Ascending aorta (tissue), 2 donors: ENCODE measurements at regions not wholly inside any gene's neighbourhood (a gene's known extent, or its start where the extent isn't known, plus 50 kb on each side); places are given as distances from the start of the nearest gene placed in this dataset.

Experiments used
- DNase-seq, 2 donors: peaks; one replicate each; pipeline ENCODE4 v3.0.0-alpha.2; 2019; ENCODE audit warnings: low spot score in 2 of 2
- H3K27ac ChIP-seq, 2 donors: fragments of 200-600 bp; sonication (generic); one replicate each; pipeline ENCODE4 v1.5.1; 2016 to 2017; ENCODE audit warnings: mild to moderate bottlenecking in 1 of 2
- H3K27me3 ChIP-seq: fragments of 200-600 bp; sonication (generic); one replicate; pipeline ENCODE4 v1.5.1; 2017
- H3K36me3 ChIP-seq, 2 donors: fragments of 200-600 bp; sonication (generic); one replicate each; pipeline ENCODE4 v1.5.1; 2016
- H3K4me1 ChIP-seq, 2 donors: fragments of 200-600 bp; sonication (generic); one replicate each; pipeline ENCODE4 v1.5.1; 2016 to 2017; ENCODE audit warnings: mild to moderate bottlenecking in 1 of 2
- H3K4me3 ChIP-seq, 2 donors: fragments of 200-600 bp; sonication (generic); one replicate each; pipeline ENCODE4 v1.5.1; 2016 to 2017; ENCODE audit warnings: mild to moderate bottlenecking in 1 of 2
- H3K9me3 ChIP-seq, 2 donors: fragments of 200-600 bp; sonication (generic); one replicate each; pipeline ENCODE4 v1.5.1; 2016
- intact Hi-C: fragments of 100-400 bp; cut with DNase I; formaldehyde crosslinking; loops from one replicate; pipeline ENCODE4 v1.15.1; 2023
- TF ChIP-seq, protein P1 (sequence below), 3 experiments: fragments of 200-600 bp in 2 of 3; fragments of 450-650 bp in 1 of 3; sonication (generic) in 2 of 3; IDR thresholded peaks; one replicate each; pipeline ENCODE4 v1.5.1; 2016 to 2019; ENCODE audit warnings: antibody characterized with exemption in 3 of 3, mild to moderate bottlenecking in 1 of 3, moderate library complexity in 1 of 3

DNA sequence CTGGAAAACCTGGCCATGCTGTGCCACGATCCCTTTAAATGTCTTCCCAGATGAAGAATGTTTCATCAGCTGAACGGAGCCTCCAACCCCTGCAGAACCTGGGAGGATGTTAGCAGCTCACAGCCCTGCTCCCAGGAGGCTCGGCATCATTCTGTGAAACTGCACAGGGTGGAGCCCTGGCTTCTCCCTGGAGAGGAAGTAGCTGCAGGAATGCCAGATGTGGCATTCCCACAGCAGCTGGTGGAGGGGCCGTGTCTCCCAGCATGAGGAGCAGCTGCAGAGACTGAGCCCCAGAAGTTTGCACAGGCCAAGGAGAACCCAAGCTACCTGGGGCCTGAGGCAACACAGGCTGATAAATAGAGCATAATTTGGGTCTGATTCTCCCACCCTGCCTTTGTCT lies 165.8 kb upstream of the MAP3K1 start:
- intact Hi-C loops: no loop called here
- Histone ChIP-seq H3K27ac (no peak overlapping the region), H3K4me1 (no peaks in the 10 kb centered on the region), H3K27me3 (no peaks in the 10 kb centered on the region), H3K9me3 (no peaks in the 10 kb centered on the region), H3K4me3 (no peak overlapping the region), H3K36me3 (no peaks in the 10 kb centered on the region)
- DNase-seq: no peak
- TF ChIP-seq, protein P1, sequence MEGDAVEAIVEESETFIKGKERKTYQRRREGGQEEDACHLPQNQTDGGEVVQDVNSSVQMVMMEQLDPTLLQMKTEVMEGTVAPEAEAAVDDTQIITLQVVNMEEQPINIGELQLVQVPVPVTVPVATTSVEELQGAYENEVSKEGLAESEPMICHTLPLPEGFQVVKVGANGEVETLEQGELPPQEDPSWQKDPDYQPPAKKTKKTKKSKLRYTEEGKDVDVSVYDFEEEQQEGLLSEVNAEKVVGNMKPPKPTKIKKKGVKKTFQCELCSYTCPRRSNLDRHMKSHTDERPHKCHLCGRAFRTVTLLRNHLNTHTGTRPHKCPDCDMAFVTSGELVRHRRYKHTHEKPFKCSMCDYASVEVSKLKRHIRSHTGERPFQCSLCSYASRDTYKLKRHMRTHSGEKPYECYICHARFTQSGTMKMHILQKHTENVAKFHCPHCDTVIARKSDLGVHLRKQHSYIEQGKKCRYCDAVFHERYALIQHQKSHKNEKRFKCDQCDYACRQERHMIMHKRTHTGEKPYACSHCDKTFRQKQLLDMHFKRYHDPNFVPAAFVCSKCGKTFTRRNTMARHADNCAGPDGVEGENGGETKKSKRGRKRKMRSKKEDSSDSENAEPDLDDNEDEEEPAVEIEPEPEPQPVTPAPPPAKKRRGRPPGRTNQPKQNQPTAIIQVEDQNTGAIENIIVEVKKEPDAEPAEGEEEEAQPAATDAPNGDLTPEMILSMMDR (IDR thresholded peaks at IDR 0.05): no peak

DNA sequence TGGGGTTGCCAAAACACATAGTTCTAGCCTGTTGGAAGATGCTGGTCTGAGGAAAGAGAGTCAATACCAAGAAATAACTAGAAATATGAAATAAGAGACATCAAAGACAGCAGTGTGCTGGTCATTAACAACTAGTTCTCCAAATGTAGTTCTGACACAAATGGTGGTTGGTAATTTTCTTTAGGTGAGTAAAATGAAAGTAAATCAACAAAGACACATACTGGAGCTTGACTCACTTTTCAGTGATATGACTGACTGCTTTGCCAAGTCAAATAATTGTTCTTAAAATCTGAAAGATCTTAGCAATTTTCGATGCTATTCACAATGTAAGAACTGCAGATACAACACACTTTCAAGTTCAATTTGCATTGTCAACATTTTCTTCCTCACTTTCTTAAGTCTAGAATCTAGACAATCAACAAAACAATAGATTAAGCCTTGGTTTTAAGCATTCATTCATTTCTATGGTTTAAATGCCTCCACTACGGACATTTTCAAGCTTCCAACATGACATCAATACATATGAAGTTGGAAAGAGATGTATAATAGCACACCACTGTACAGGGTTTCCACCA lies 166.8 kb upstream of the MAP3K1 start:
- intact Hi-C loops: no loop called here
- Histone ChIP-seq H3K4me1 (no peaks in the 10 kb centered on the region), H3K9me3 (no peaks in the 10 kb centered on the region), H3K27ac (no peak overlapping the region), H3K36me3 (no peaks in the 10 kb centered on the region), H3K4me3 (no peak overlapping the region), H3K27me3 (no peaks in the 10 kb centered on the region)
- TF ChIP-seq, protein P1 (IDR thresholded peaks at IDR 0.05): no peak
- DNase-seq: no peak

DNA sequence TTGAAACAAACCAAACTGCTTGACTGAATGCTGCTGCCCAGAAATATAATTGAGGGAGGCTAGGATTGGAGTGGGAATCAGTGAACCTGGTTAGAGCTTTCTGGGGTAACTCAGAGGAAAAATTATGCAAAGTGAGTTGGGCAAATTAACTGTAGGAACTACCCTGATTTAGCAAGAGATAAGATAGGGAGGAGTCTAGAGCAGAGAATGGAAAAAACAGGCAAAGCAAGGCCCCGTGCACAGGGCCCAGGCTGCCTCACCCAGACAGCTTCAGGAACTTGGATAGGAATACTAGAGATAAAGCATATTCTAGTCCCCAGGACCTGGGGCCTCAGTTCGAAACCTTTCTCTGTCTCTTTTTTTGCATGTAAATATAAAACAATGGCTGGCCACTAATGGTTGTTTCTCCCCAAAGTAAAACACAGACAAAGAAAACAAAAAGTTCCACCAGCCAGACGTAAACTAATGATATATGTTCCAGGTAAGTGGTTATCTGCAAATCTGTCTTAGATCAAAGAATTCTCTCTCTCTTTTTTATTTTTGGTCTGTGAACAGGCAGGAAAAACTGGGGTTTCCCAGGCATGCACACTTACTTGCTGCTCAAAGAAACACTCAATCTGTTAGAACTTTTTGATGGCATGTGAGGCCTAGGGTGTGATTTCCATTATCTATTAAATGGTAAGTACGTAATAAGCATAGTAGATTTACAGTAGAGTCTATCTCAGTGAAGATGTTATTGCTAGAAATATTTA lies 168.1 kb upstream of the MAP3K1 start:
- no peaks in the 10 kb centered on the region for H3K36me3 ChIP-seq
- H3K27ac ChIP-seq: no peak overlapping the region
- H3K4me1 ChIP-seq: no peaks in the 10 kb centered on the region
- H3K4me3 ChIP-seq: no peak overlapping the region
- no peaks in the 10 kb centered on the region for H3K27me3 ChIP-seq
- H3K9me3 ChIP-seq: no peaks in the 10 kb centered on the region
- intact Hi-C loops: no loop called here
- no peak for DNase-seq
- TF ChIP-seq, protein P1 (IDR thresholded peaks at IDR 0.05): no peak

DNA sequence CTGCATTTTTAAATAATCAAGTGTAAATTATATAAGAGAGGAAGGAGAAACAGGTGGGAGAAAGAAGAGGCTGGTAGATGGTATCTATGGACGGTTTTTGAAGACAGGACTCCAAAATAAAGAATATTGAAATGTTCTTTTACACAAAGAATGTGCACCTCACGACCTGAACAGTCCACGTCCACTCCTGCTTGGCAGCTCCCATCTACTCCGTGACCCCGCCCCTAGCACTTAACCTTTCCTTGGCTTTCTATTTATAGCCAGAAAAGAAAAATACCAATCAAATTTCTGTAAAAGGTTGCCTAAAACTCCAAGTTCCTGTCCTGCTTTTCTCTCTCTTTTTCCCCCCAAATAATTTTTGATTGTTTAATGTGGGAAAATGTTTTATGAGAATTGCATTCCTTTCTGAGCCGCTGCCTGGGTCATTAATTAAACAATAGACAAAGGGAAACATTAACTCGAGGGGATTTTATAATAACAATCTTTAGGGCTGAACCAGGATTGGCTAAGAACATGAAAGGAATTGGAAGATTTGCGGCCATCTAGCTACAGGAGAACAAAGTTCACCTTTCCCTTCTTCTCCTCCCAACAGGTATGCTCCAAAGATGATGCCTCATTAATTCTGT lies 173.6 kb upstream of the MAP3K1 start:
- no peaks in the 10 kb centered on the region for H3K36me3 ChIP-seq
- intact Hi-C loops: no loop called here
- no peak overlapping the region for H3K4me3 ChIP-seq
- no peaks in the 10 kb centered on the region for H3K4me1 ChIP-seq
- no peaks in the 10 kb centered on the region for H3K27me3 ChIP-seq
- TF ChIP-seq, protein P1 (IDR thresholded peaks at IDR 0.05): no peak
- DNase-seq: no peak
- H3K9me3 ChIP-seq: no peaks in the 10 kb centered on the region
- H3K27ac ChIP-seq: no peak overlapping the region

DNA sequence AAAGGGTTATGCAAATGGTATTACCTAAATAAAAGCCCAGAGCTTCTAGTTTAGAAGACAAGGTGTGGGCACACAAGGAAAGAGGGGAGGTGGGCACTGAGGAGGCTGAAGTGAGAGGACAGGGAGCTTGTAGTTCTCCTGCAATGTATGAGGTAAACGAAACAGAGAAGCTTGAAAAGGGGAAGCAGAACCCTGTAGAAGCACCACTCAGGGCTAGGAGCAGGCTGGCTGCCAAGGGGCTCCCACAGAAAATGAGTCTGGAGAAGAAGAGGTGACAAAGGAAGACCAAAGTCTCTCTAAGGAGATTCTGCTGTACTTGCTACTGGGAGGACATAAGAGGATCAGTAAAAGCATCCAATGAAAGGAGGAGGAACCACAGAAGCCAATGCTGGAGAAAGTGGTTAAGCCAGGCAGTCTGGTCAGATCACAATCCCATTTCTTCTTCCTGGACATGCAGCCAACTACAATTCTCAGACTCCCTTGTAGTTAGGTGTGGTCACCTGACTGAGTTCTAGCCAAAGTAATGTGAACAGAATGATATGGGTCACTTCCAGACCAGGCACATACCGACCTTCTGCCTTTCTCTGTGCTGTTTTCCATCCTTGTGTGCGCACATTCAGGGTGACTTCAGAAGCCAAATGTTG lies 174.5 kb upstream of the MAP3K1 start:
- Histone ChIP-seq H3K4me3 (no peak overlapping the region), H3K36me3 (no peaks in the 10 kb centered on the region), H3K9me3 (no peaks in the 10 kb centered on the region), H3K4me1 (no peaks in the 10 kb centered on the region), H3K27me3 (no peaks in the 10 kb centered on the region), H3K27ac (no peak overlapping the region)
- peak in 1 of 2 donors; percentile 12 for DNase-seq
- TF ChIP-seq, protein P1 (IDR thresholded peaks at IDR 0.05): no peak
- intact Hi-C loops: no loop called here
